ENCODE measurements at regions not wholly inside any gene's neighbourhood (a gene's known extent, or its start where the extent isn't known, plus 50 kb on each side); places are given as distances from the start of the nearest gene placed in this dataset.

- DNase-seq (ENCODE audit: extremely low read depth, low read depth), result no peak
- TF ChIP-seq, protein P1, sequence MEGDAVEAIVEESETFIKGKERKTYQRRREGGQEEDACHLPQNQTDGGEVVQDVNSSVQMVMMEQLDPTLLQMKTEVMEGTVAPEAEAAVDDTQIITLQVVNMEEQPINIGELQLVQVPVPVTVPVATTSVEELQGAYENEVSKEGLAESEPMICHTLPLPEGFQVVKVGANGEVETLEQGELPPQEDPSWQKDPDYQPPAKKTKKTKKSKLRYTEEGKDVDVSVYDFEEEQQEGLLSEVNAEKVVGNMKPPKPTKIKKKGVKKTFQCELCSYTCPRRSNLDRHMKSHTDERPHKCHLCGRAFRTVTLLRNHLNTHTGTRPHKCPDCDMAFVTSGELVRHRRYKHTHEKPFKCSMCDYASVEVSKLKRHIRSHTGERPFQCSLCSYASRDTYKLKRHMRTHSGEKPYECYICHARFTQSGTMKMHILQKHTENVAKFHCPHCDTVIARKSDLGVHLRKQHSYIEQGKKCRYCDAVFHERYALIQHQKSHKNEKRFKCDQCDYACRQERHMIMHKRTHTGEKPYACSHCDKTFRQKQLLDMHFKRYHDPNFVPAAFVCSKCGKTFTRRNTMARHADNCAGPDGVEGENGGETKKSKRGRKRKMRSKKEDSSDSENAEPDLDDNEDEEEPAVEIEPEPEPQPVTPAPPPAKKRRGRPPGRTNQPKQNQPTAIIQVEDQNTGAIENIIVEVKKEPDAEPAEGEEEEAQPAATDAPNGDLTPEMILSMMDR (IDR thresholded peaks at IDR 0.05; ENCODE audit: low read depth, low read length), result no peak
These were observed 458.0 kb upstream of the DEPDC1 start for GRCh38 chr1:68954841-68955240.

DNA sequence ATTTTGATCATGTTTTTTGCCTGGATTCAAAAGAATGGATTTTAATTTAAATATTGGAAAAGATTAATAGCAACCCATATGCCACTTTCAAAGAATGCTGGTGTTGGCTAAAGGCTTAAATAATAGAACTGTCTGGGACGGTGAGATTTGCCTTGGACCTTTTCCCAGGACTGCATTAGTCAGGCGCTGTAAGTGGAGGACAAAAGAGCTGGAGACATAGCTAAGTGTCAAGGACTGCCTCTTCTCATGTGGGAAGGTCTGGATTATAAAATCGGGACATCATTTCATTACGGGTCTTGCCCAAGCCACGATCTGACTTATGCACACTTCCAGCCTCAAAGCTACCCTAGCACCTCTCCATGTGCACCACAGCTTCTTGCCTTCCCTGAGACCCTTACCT, 458.5 kb upstream of the DEPDC1 start:
- no peak for DNase-seq (ENCODE audit: extremely low read depth, low read depth)
- TF ChIP-seq, protein P1 (IDR thresholded peaks at IDR 0.05; ENCODE audit: low read depth, low read length), result no peak

DNA sequence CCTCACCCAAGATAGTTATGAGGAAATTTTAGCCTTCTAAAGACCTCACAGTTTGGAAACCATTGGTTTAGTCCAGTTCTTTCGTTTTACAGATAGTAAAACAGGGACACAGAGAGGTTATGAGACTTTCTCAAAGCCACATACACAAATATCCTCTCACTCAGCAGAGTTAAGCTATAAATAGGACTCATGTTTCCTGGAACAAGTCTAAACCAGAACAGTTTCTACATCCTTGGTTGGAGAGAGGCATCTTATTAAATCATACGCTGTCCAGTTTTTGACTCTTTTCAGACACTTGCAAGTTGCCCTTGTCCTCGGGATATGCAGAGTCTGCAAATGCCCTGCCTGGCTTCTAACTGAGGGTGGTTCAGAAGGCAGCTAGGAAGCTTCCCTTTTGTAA, 462.1 kb upstream of the DEPDC1 start:
- TF ChIP-seq, protein P1 (IDR thresholded peaks at IDR 0.05; ENCODE audit: low read depth, low read length), result no peak
- no peak for DNase-seq (ENCODE audit: extremely low read depth, low read depth)

DNA sequence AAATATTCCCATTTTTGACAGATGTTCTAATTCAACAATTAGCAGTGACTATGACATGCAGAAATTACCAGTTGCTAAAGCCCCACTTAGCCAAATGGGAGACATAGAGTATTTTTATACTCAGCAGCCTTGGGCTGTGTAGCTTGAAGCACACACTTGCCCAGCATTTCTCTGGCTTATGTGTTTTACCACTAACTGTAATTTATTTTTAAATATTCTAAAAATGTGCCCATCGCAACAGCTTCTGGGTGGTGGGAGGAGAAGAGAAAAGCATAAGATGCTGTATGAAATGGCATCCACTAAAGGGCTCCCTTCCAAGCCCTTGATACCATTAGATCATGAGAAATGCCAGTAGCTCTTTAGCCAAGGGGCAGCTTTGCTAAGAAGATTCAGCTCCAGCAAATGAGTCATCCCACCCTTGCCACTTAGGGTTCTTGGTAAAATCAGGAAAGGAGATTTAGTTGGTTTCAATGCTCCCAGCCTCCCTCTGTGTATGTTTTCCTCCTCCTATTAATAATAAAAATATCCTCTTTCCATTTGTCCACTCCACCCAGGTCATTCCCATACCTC, 462.7 kb upstream of the DEPDC1 start:
- no peak for DNase-seq (ENCODE audit: extremely low read depth, low read depth)
- TF ChIP-seq, protein P1 (IDR thresholded peaks at IDR 0.05; ENCODE audit: low read depth, low read length), result no peak

DNA sequence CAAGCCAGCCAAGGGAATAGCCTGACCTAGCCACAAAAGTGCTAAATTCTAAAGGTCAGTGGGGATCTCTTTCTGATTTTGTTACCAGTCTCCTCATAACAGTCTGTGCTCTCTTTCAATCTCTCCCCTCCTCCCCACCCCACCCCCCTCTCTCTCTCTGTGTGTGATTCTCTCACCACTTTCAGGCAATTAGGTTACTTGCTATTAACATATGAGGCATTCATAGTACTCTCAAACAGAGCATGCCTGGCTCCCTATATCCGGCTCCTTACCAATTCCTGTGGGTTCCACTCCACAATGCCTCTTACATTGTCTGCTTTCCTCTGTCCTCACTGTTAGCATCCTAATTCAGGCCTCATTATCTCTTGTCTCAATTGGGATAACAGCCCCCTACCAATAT, 464.3 kb upstream of the DEPDC1 start:
- TF ChIP-seq, protein P1 (IDR thresholded peaks at IDR 0.05; ENCODE audit: low read depth, low read length), result no peak
- DNase-seq (ENCODE audit: extremely low read depth, low read depth), result no peak

DNA sequence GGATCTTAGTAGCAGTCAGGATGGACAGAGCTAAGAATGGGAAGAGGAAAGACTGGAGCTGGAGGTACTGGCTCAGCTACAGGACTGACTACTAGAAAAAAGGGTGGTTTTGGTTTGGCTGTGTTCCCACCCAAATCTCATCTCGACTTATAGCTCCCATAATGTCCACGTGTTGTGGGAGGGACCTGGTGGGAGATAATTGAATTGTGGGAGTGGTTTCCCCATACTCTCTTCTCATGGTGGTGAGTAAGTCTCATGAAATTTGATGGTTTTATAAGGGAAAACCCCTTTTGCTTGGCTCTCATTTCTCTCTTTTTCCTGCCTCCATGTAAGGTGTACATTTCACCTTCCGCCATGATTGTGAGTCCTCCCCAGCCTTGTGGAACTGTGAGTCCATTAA, 466.5 kb upstream of the DEPDC1 start:
- TF ChIP-seq, protein P1 (IDR thresholded peaks at IDR 0.05; ENCODE audit: low read depth, low read length), result no peak

DNA sequence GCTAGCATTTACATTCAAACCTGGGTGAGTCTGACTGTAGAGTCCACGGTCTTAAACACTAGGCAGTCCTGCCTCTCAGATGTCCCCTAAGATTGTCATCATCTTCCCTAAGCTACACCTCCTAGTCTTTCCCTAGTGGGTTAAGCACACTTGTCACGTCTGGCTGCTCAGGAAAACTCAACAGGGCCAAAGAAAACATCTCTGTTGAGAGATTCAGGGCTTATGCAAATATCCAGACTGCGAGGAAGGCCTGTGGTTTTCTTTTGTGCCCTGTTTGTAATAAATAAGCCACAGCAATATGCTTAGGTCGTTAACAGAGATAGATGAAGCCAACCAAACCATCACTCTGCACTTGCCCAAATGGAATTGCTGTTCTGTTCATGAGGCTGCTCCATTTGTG, 472.6 kb upstream of the DEPDC1 start:
- TF ChIP-seq, protein P1 (IDR thresholded peaks at IDR 0.05; ENCODE audit: low read depth, low read length), result no peak
- DNase-seq (ENCODE audit: extremely low read depth, low read depth), result no peak

More for the DNA sequence above, 466.5 kb upstream of the DEPDC1 start:
- DNase-seq (ENCODE audit: extremely low read depth, low read depth), result no peak

Measured in AG09319 (cell line).